ENCODE measurements at regions not wholly inside any gene's neighbourhood (a gene's known extent, or its start where the extent isn't known, plus 50 kb on each side); places are given as distances from the start of the nearest gene placed in this dataset.
"Not testable (repeated sequence)": the region's sequence is repeated elsewhere in the genome, so short reads cannot be mapped to it uniquely, and the experiment has no call there.

DNA sequence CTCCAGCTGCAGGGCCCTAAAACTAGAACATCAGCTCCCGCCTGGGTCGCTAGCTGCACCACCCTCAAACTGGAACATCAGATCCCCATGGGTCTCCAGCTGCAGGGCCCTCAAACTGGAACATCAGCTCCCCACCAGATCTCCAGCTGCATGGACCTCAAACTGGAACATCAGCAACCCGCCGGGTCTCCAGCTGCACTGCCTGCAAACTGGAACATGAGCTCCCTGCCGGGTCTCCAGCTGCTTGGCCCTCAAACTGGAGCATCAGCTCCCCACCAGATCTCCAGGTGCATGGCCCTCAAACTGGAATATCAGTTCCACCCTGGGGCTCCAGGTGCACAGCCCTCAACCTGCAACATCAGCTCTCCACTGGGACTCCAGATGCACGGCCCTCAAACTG, 82.7 kb downstream of the TFRC start:
- not testable (repeated sequence) for DNase-seq

DNA sequence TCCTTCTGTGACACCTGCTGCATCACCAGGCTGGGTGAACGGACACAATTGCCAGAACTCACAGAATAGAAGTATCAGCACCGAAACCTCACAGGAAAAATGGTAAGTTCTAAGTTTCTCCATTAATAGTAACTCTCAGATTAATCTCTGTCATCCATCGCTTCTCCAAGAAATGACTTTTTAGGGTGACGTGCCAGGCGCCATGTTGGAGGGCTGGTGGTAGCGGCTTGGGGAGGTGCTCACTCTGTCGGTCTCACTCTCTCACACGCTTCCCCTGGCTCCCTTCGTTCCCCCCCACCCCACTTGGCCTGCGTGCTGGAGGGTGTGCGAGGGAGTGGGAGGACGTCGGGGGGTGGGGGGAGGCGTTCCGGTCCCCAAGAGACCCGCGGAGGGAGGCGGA, 85.6 kb downstream of the TFRC start:
- DNase-seq: not testable (repeated sequence)

DNA sequence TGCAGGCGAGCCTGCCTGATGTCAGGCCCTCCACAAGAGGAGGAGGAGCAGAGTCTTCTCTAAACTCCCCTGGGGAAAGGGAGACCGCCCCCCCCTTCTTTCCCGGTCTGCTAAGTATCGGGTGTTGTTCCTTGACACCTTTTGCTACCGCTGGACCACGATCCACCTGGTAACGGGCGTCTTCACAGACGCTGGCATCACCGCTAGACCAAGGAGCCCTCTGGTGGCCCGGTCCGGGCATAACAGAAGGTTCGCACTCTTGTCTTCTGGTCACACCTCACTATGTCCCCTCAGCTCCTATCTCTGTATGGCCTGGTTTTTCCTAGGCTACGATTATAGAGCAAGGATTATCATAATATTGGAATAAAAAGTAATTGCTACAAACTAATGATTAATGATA, 86.0 kb upstream of the TNK2 start:
- DNase-seq: not testable (repeated sequence)

DNA sequence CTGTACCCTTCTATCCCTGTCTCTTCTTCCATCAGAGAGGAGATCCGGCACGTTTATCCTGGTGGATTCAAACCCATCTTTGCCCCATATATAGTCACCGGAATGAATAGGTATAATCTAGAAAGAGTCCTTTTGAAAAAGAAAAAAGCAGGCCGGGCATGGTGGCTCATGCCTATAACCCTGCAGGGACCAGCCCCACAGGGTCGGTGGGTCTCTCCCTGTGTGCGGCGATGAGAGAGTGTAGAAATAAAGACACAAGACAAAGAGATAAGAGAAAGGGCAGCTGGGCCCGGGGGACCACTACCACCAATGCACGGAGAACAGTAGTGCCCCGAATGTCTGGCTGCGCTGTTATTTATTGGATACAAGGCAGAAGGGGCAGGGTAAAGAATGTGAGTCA, 85.3 kb upstream of the TNK2 start:
- not testable (repeated sequence) for DNase-seq

DNA sequence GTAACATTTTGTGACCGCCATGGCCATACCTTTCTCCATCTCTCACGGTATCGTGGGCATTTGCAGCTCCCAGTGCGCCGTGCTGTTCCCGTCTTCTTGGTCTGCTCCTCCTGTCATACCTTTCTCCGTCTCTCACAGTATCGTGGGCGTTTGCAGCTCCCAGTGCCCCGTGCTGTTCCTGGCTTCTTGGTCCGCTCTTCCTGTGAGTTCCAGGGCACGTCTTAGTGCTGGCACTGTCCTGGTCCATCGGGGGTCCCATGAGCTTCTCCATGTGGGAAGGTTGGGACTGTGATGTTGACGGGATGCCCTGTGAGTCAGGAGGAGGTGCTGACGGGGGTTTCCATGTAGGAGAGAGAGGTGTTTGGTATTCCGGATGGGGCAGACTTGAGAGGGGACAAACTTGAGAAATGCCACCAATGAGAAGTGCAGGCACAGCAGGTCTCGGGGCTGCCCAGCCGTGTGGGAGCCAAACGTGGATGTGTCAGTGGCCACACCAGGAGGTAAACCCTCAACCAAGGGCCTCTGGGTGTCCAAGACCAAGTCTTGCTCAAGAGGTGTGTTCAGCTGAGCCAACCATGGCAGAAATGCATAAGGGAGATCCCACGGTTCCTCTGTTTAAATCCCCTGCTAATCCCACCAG, 84.7 kb upstream of the TNK2 start:
- not testable (repeated sequence) for DNase-seq

DNA sequence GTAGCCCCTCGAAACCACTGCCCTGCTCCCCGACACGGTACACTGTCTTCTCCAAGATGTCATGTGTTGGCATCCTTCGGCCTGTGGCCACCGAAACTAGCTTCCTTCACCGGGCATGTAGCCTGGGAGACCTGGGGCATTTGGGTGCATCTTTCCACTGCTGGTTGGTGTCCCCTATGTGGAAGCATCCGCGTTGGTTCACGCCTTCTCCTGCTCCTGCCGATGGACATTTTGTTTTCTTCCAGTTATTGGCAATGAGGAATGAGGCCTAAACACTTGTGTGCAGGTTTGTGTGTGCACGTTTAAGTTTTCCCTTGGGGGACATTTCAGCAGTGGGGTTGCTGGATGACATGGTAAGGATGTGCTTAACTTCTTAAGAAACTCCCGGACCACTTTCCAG, 83.6 kb upstream of the TNK2 start:
- DNase-seq: not testable (repeated sequence)

DNA sequence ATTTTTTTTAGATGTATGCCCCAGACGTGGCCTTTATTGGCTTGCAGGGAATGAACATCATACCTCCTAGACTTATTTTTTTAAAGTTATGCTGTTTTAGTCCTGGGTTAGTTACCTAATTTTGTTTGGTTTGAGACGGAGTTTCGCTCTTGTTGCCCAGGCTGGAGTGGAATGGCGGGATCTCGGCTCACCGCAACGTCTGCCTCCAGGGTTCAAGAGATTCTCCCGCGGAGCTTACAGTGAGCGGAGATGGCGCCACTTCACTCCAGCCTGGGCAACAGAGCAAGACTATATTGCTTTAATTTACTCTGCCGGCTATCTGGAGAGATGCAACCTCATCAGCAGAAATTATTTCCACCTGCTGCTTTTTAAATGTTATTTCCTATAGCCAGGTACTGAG, 82.9 kb upstream of the TNK2 start:
- DNase-seq: not testable (repeated sequence)

DNA sequence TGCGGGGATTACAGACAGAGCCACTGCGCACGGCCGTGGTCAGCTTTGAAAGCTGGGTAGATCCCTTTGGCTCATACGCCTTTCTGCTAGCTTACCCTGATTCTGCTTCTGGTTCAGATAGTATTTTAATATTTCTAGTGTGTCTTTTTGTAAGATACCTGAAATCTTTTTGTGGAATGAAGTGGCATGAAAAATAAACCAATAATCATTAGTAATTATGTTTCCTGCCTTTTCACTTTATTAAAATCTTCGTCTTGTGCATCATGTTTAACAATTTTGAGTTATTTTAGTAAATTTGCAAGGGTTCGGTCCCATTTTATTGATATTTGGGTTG, 82.5 kb upstream of the TNK2 start:
- DNase-seq: not testable (repeated sequence)

DNA sequence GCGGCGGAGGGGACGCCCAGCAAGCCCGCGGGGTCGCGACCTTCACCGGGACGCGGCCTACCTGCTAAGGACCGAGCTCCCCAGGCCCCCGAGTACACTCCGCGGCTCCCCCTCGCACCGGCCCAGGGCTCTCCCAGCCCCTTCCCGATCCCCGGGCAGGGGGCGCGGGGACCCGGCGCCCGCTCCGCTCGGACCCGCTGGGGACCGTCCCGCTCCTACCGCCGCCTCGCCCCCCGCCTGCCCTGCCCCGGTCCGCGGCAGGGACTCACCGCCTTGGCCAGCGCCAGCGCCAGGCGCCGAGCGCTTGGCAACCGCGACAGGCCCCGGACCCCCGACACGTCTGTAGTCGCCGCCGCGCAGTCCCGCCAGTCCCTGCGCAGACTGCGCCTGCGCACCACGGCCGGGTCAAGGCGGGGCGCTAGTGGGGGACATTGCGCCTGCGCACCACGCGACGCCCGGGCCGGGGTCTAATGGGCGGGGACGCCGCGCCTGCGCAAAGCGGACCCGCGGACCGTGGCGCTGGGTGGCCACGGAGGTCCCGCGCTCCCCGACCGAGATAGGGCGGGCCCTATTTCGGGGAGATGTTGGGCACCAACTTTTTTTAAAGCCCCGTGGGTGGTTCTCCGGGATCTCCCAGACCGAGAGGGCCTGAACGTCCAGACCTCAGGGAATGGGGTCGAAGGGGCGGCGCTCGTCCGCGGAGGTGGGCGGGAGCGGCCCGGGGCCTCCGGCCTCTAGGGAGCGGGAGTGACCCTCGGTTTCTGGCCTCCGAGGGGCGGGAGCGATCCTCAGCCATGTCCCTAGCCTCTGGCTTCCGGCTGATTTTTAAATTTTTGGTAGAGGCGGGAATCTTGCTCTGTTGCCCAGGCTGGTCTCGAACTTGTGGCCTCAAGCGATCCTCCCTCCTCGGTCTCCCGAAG, 81.8 kb upstream of the TNK2 start:
- not testable (repeated sequence) for DNase-seq
- TF ChIP-seq POLR2A (IDR thresholded peaks at IDR 0.05; ENCODE audit: low read length): peak; percentile 43

DNA sequence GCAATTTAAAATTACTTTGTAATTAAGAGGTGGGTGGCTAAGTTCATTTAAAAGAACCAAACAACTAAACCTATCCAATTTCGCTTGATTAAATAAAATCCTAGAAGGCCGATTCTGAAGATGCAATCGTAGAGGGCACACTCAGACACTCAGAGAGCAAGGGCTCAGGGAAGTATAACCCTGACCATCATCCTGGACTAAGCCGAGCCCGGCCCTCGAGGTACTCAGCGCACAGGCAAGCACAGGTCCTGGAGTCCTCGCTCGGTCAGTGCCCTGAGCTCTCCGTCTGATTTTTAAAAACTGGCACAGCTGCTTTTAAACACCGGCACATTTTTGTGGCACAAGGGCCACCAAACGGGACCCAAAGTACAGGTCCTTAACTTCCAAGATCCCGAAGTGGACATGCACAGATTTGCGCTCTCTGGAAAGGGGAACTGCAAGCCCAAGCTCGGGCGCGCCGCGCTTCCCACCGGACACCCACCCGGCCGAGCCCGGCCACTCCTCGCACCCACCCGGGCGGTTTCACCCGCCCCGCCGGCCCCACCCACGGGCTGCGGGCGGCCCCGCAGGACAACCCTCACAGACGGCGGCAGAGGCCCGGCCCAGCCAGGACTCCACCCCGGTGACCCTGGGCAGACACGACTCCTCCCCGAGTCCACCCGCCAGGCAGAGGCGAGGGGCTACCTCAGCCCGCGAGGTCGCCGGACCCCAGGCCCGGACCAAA, 81.0 kb upstream of the TNK2 start:
- DNase-seq: not testable (repeated sequence)

DNA sequence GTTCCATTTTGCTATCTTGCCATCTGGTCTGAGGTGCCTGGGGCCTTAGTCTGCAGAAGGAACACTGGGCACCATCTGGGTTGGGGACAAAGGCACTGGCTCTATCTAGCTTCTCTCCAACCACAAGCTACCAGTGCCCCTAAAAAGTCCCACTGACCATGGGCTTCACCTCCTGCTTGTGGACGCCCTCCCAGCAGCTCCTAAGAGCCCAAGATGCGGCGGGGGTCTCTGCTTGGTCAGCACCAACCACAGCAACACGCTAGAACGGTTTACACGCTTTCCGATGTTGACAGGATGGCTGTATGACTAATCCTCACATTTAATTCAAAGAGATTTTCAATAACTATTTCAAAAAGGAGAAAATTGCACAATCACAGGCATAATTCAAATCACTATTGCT, 80.4 kb upstream of the TNK2 start:
- DNase-seq: not testable (repeated sequence)

DNA sequence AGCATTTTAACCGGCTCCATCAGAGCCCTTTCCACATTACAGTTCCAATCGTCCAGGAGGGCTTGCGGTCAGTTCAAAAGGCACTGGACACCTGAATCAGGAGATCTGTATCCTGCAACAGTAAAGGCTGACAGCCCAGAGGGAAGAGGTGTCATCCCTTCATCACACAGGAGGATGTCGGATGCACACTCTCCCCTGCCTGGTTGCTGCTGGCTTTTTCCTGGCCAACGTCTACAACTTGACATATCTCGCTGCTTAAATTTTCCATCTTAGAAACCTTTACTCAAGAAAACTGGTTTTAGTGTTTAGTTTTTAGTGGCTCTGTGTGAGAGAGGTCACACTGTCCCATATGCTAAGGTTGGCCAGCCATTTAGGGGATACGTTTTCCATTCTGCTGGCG, 78.7 kb upstream of the TNK2 start:
- not testable (repeated sequence) for DNase-seq

DNA sequence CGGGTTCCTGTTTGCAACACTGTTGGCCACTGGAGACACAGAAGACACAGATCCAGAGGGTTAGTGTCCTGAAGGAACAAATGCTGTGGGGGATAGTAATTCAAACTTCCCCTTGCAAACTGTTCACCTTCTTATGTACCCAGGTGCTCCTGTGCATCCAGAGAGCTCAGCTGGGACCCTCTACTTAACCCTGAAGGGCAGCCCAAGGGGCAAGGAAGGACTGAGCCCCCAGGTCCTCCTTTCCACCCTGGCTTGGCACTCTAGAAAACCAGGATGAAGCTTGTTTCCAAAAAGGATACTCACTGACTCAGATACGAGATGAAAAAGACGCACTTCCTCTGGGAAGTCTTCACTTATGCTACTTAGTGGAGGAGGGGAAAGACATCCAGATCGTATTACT, 78.2 kb upstream of the TNK2 start:
- DNase-seq: not testable (repeated sequence)

DNA sequence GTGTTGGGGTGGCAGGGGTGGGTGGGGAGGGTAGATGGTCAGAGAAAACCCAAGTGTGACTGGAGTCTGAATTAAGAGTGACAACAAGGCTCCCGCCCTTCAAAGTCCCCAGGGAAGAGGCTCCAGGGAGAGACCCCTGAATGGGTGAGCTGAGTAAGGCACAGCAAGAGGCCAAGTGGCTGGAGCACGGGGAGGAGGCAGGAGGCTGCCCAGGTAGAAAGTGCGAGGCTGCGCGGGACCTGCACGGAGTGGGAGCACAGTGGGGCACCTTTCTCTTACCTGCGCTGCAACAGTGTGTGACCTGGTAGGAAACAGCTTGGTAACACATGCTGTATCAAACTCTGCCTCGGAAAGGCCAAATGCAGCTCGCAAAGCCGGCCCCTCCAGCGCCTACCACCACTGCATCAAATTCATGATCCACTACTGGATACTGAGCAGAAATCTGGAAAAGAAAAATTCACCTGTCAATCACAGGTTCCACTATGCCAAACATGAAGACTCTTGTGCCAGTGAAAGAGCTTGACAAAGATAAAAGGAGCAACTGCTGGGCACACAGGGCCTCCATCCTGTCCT, 77.1 kb upstream of the TNK2 start:
- DNase-seq: not testable (repeated sequence)

DNA sequence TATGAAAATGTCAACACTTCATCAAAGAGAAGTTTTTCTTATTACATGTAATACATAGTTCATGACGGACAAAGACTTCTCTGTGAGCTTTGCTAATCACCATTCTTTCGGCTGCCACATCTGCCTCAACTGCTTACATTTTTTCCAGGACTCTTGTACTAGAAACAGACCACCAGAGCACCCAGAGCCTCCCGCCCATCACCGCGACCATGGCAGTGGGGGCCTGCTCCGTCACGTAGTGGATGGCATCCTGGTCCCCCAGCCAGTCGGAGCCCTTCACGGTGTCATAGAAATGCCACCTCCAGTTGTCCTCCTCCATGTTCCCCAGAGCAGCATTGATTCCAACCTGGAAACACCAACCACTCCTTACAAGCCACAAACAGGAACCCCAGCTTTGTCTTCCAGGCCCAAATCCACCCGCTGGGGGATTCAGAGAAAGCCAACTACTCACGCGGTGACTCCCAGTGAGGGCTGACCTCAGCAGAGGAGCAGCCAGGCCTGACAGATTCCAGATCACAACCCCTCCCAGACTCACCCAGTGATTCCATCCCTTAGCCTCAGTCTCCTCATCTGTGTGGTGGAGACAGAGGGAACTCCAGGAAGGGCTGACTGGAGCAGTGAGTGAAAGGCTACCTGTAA, 76.2 kb upstream of the TNK2 start:
- not testable (repeated sequence) for DNase-seq

DNA sequence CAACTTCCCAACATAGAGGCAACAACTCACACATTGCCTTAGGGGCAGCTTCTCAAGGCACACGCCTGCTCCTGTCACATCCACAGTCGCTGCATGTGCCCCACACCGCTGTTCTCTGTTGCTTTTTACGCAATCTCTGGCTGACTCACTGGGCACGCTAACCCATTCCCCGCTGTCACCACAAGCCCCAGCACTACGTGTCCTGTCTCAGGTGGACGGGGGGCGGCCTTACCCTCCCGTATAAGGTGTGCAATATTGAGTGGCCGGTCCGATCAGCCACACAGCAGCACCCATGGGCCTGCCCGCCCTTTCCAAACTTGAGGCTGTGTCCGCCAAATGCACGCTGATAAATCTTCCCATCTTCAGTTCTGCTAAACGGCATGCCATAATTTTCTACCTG, 75.5 kb upstream of the TNK2 start:
- not testable (repeated sequence) for DNase-seq

DNA sequence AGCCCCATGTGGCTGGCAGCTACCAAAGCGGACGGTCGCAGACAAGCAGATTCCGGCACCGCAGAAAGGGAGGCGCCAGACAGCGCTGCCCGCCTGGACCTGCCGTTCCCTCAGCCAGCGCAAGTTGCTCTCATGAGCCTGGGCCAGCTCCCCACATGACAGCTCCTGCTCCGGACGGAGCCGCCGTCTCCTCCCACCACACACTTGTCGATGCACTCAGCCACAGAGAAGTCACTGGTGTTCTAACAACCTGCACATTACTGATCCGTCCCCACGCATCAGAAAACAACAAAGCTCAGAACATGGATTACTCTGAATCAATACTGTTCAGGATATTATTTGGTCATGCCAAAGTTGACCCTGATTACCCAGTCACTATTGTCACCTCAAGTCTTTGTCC, 74.4 kb upstream of the TNK2 start:
- not testable (repeated sequence) for DNase-seq

DNA sequence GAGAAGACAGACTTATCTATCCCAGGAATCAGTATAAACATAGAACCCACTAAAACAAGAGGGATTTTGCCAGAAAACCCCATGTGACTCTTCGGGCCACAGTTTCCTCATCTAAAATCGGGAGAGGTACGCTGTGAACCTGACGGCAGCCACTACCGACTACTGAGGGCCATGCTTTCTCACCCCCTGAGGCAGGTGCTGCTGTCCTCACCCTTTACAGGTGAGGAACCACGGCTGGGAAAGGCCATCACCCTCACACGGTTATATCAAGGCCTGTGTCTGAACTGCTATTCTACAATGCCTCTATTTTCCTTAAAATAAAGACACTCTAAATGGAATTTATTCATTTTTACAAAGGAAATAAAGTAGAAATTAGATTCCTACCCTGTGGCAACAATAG, 73.4 kb upstream of the TNK2 start:
- not testable (repeated sequence) for DNase-seq

DNA sequence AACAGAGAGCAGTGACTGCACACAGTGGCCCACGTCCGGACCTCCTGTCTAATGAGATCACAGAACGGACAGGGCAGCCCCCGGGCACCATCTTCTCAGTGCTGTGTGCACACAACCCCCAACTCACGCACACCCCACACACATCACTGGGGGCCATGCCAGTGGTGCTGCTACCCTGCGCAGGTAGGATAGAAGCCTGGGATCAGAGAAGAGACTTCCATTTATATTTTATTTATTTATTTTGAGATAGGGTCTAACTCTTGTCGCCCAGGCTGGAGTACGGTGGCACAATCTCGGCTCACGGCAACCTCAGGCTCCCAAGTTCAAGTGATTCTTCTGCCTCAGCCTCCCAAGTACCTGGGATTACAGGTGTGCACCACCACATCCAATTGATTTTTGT, 71.5 kb upstream of the TNK2 start:
- DNase-seq: not testable (repeated sequence)

DNA sequence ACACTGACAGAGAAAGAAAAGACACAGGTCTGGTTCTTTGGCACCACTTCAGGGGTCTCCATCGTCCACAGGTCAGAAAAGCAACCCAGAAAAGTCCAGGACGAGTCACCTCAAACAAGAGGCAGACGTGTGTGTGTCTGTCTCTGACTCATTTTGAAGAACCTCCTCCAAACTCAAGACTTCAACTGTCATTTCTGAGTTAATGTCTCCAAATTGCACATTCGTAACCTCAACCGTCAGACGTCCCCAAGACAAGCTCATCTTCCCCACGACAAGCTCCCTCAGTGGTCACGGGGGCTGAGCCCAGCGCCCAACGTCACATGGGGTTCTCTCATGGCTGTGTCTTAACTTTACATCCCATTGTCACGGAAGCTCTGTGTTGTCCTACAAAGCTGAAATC, 70.2 kb upstream of the TNK2 start:
- not testable (repeated sequence) for DNase-seq

DNA sequence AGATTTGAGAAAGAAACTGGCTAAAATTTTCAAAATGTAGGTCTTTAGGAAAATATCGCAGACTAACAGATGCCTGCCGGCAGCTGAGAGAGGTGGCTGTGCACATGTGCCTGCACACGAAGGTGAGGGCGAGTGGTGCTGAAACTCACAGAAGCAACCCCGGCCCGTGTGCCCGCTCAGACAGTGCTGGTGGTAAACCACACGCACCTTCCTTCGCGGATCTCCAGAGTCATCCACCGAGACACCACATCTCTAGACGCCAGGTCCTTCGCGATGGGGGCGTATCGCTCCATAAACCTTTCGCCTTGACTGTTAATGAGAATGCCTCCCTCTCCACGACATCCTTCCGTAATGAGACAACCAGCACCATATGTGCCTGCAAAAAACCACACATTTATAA, 68.5 kb upstream of the TNK2 start:
- DNase-seq: not testable (repeated sequence)

DNA sequence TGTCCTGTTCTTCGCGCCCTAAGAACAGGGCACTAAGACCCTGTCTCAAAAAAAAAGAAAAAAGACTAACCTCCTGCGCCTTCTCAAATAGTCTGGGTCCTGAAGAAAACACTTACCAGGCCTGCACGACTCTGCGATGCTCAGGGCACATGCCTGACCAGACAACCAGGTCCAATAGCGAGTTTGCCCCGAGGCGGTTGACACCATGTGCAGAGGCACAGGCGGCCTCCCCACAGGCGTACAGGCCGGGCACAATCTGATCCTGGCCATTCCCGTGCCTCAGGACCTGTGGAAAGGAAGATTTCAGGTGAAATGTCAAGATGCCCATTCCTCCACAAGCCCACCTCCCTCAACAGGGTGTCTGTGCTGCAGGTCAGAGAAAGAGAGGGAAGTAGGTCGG, 65.9 kb upstream of the TNK2 start:
- not testable (repeated sequence) for DNase-seq

Data from erythroblast (primary cell).